HG03520 (cell line): ENCODE measurements at regions not wholly inside any gene's neighbourhood (a gene's known extent, or its start where the extent isn't known, plus 50 kb on each side); places are given as distances from the start of the nearest gene placed in this dataset.

Experiments
- ATAC-seq: cut with Tn5 transposase; IDR thresholded peaks from one replicate; pipeline ENCODE4 v1.9.1; 2021; ENCODE audit warnings: mild to moderate bottlenecking, moderate library complexity; ENCODE audit not compliant: unreplicated experiment

DNA sequence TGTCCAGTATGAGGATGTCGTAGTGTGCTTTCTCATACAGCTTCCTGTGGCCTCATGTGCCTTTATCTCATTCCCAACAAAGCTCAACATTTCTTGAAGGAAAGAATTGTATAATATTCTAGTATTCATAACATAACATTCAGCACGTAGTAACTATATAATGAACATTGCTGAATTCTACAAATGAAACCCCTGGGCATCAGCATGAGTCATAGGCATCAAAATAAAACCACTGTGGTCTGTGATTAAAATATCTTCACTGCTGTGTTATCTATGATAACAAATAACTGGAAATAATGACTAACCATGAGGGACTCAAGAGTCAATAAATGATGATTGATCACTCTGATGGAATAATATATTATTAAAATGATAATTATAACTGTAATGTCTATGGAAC lies 255.2 kb downstream of the EMP1 start:
- ATAC-seq: no peak

DNA sequence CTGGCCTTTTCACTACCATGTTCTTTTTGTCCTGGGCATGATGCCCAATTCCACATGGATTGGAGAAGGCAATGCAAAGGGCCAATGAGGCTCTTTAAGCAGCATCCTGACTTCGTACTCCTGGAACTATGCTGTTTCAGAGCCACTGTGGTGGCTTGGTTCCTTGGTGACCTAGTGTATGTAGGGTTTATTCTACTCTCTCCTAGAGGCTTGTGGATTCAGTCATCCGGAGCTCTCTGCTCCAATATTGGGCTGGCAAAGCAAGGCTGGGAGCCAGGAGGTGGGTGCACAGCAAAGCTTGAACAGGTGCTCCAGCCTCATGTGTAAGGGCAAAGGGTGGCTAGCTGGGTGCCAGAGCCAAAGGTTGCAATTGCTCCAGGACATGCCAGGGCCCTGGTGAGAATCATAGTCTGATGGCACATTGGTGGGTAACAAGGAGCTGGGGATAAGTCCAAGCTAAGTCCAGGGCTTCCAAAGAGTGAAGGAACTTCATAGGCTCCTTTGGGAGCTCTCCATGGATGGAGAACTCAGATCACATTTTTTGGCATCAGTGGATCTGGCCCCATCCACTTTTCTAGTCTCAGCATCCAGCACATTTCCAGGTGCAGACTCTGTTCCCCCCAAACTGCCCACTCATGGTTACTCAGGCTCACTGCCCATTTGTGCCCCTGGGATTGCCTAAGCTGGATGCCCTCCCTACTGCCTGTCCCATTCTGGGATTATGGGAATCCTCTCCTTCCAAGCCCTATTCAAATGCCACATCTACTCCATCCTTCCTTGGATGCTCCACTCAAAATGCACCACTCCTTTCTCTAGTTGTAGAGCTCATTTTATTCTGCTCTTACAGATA lies 253.9 kb downstream of the EMP1 start:
- ATAC-seq: no peak

DNA sequence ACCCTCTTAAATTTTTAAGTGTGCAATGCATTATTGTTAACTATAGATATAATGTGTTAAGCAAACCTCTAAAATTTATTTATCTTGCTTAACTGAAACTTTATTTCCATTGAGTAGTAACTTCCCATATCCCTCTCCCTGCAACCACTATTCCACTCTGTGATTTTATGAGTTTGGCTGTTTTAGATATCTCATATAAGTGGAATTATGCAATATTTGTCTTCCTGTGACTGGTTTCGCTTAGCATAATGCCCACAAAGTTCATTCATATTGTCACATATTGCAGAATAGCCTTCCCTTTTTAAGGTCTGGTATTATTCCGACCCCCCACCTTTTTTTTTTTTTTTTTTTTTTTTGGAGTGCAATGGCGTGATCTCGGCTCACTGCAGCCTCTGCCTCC lies 247.6 kb downstream of the EMP1 start:
- no peak for ATAC-seq

DNA sequence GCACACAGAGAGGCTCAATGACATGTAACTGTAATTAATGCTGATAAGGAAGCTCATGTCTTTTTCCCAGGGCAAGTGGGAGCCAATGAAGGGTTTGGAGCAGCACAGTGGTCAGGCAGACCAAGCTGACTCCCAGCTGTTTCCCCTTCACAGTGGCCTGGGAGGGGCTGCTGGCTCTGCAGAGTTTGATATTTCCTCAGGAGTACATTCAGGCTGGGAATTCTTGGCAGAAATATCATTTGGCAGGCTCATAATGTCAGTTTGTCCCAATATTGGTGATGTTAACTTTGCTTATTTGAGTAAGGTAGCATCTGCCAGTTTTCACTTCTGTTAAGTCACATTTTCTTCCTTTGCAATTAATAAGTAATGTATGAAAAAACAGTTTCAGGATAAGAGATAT lies 247.0 kb downstream of the EMP1 start:
- ATAC-seq: no peak

GRCh38 chr12:13443028-13443427 lies 246.5 kb downstream of the EMP1 start:
- no peak for ATAC-seq

DNA sequence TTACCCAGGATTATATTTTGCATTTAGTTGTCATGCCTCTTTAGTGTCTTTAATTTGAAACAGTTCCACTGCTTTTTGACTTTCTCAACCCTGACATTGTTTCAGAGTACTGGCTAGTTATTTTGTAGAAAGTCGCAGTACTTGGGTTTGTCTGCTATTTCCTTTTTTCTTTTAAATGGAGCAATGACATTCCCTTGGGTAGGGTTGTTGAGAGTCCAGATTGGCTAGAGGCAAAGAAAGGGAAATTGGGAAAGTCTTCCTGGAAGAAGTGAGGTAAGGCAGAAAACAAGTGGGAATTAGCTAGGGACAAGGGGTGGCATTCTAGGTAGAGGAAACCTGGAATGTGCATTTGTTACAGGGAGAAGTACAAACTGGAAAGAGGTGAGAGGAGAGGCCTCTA lies 245.9 kb downstream of the EMP1 start:
- no peak for ATAC-seq

DNA sequence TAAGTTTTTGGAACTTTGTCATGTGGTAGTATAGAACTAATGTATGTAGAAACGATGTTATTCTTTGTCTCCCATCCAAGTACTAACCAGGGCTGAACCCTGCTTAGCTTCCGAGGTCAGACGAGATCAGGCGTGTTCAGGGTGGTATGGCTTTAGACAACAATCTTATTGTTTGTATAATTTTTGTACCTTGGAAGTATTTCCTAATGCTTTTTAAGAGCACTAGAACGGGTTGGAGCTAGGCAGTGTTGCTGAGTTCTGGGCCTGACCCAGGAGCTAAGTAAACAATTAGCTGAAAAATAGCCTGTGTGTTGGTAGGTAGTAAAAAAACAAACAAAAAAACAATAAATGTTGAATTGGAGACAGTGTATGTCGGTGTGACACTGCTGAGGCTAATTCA lies 244.3 kb downstream of the EMP1 start:
- no peak for ATAC-seq

- ATAC-seq: no peak
Observed at GRCh38 chr12:13437541-13437940, 241.0 kb downstream of the EMP1 start.

- ATAC-seq: no peak
Observed at GRCh38 chr12:13436696-13437391, 240.3 kb downstream of the EMP1 start.

DNA sequence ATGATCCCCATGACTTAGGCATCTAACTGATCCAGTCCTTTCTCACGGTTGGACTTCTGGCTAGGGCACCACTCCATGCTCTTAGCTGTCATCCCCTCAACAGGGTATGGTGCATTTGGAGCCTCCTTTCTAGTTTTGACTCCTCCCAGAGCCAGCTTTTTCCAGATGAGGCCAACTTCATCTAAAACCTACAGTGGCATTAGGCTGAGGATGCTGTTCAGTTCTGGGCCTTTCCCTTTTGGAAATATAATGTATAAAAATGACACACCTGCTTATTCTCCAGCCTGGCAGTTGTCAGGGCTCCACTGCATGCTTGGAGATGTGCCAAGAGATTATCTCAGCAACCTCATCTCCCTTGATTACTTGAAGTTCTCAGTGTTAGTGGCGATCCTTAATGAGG lies 239.7 kb downstream of the EMP1 start:
- ATAC-seq: no peak

- no peak for ATAC-seq
Observed at GRCh38 chr12:13435235-13435933, 238.9 kb downstream of the EMP1 start.

DNA sequence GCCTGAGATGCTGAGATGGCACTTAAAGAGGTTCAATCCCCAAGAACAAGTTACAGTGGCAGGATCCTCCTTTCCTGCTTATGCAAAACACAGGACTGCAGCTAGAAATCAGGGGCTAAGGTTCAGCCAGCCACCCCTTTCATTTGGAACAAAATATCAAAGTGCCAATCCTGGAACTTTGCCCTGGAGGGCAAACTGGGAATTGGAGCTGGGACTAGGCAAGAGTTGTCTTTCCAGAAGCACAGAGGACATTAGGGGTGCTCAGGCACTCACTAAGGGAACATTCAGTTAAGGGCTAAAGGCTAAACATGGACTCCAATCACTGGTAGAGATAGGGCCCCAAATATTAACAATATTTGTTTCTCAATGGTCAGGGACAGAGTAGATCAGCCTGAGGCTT lies 237.2 kb downstream of the EMP1 start:
- no peak for ATAC-seq

DNA sequence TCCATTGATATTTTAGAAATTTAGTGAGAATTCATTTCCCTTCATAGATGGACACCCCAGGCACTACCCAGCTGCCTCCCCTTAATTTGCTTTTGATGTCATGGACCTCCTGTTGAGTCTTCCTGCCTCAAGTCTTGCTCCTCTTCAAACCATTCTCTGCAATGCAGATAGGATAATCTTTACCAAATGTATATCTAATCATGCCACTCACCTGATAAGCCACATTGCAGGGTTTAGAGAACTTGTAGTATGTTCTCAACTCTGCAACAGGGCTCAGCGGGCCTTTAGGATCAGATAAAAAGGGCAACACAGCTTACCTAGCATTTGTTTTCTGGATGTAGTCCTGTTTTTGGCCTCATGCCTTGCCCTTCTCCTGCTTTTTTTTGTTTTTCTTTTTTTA lies 234.5 kb downstream of the EMP1 start:
- no peak for ATAC-seq

- no peak for ATAC-seq
Observed at GRCh38 chr12:13428538-13429265, 232.2 kb downstream of the EMP1 start.

DNA sequence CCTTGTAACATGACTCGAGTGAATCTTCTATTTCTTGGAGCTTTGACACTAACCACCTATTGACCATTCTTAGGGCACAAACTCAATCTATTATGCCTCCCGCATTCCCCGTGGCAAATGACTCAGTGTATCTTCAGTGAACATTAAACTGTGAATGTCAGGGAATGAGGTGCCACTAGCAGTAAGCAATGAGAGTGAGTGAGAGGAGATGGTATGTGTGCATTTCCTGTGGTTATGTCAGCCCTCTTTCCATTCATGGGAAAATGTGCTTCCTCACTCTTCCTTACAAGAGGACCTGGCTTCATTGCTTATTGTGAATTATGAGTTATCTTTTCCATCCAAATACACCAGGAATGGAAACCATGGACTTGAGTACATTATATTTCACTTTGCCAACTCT lies 229.2 kb downstream of the EMP1 start:
- ATAC-seq: no peak

DNA sequence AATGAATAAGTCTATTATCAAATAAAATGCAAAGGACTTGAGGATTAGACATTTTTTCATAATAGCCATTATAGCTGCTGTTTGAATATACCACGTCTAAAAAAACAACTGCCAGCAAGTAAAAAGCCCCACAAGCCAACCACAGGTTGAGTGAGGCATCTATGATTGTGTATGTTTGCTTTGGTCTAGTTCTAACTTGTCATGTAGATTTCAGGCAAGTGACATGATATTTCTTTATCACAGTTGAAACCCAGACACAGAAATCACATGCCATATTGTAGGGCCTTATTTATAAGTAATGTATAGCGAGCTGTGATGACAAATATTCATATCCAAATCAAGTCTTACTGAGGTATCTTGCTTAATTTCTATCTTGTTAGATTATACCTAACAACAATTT lies 225.8 kb downstream of the EMP1 start:
- no peak for ATAC-seq

DNA sequence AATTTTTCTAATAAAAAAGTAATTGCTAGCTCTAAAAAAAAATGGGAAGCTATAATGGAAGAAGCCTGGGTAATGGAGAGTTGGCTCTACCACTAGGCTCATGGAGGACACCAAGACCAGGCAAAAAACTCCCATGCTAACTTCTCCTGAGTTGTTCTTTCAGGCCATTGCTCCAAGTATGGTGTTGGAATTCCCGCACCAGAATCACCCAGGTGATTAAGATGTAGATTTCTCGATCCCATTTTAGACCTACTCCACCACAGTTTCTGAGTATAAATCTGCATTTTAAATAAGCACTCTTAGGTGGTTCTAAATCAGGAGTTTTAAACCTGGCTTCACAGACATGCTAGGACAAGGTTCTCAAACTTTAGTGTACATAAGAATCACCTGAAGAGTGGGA lies 221.0 kb downstream of the EMP1 start:
- no peak for ATAC-seq

DNA sequence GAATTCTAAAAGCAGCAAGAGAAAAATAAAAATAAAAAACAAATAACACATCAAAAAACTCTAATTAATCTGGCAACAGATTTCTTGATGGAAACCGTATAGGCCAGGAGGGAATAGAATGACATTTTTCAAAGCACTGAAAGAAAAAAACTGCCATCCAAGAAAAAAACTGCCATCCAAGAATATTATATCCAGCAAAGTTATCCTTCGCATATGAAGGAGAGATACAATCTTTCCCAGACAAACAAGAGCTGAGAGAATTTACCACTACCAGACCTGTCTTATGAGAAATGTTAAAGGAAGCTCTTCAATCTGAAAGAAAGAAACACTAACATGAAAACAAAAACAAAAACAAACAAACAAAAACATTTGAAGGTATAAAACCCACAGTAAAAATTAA lies 214.8 kb downstream of the EMP1 start:
- no peak for ATAC-seq

DNA sequence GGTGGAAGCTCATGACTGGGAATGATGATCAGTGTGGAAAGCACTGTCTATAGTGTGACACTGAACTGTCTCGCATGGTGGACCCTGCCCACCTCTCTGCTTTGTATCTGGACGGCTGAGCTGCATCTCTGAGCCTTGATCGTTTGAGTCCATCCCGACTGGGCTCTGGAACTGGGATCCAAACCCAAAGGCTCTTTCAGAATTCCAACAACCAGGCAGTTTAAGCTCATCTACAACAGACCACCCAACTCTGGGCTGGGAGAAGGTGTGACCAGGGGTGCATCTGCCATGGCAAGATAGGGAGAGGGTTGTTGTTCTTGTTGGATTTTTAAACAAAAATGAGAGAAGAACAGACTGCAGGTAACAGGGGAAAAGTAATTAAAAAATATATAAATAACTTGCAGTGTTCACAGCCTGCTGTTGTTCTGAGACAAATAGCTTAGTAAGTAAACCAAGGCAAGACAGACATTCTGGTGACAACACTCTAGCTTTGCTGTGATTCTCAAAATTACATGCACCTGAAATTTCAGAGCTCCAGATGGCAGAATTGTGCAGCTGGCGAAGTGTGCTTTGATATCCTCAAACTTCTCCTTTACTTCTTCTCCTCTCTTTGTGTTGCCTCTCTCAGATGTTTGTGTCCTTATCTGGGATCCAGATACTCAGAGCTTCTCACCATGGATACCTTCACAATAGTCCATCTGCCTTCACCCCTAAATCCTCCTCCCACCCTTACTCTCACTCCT lies 209.6 kb downstream of the EMP1 start:
- ATAC-seq: no peak

GRCh38 chr12:13404631-13405473 lies 208.3 kb downstream of the EMP1 start:
- ATAC-seq: no peak
